ENCODE measurements at regions not wholly inside any gene's neighbourhood (a gene's known extent, or its start where the extent isn't known, plus 50 kb on each side); places are given as distances from the start of the nearest gene placed in this dataset.

- no peaks in the 10 kb centered on the region for H3K27me3 ChIP-seq (ENCODE audit: insufficient read depth, low read depth, low read length)
- H3K4me2 ChIP-seq (ENCODE audit: low read length): no peak overlapping the region
Measured at GRCh38 chr3:194833114-194833910, 147.6 kb downstream of the FAM43A start.

GRCh38 chr3:194836661-194837060 lies 151.0 kb downstream of the FAM43A start:
- no peaks in the 10 kb centered on the region for H3K79me2 ChIP-seq (replicated peaks; ENCODE audit: insufficient read depth, low read length)
- no peak overlapping the region for H3K4me3 ChIP-seq (ENCODE audit: low read length)
- H3K9me3 ChIP-seq (ENCODE audit: low read length): no peaks in the 10 kb centered on the region
- no peak overlapping the region for H2AFZ ChIP-seq (ENCODE audit: low read depth, low read length)
- no peaks in the 10 kb centered on the region for H3K9me2 ChIP-seq (ENCODE audit: insufficient read depth, low read length)
- H3K27me3 ChIP-seq (ENCODE audit: insufficient read depth, low read depth, low read length): no peaks in the 10 kb centered on the region
- no peak overlapping the region for H3K4me2 ChIP-seq (ENCODE audit: low read length)
- no peaks in the 10 kb centered on the region for H3F3A ChIP-seq (ENCODE audit: insufficient read depth, low read length, poor library complexity, severe bottlenecking)
- no peaks in the 10 kb centered on the region for H4K20me1 ChIP-seq (ENCODE audit: insufficient read depth)
- H3K9ac ChIP-seq (ENCODE audit: low read length): no peak overlapping the region
- no peak for TF ChIP-seq RAD21 (conservative IDR thresholded peaks at IDR 0.05)
- TF ChIP-seq SMC3 (conservative IDR thresholded peaks at IDR 0.05; ENCODE audit: poor library complexity): no peak
- TF ChIP-seq MXI1 (conservative IDR thresholded peaks at IDR 0.05; ENCODE audit: poor library complexity, severe bottlenecking): no peak
- no peak for TF ChIP-seq EP300 (conservative IDR thresholded peaks at IDR 0.05; ENCODE audit: poor library complexity, severe bottlenecking)
- TF ChIP-seq REST (IDR thresholded peaks at IDR 0.05; ENCODE audit: borderline replicate concordance): no peak
- TF ChIP-seq EZH2 (IDR thresholded peaks at IDR 0.05; ENCODE audit: borderline replicate concordance, insufficient read depth, low read length, poor library complexity, severe bottlenecking): no peak
- no peaks in the 10 kb centered on the region for H3K36me3 ChIP-seq (ENCODE audit: insufficient read depth, low read length)
- H3K27ac ChIP-seq (ENCODE audit: low read length): no peak overlapping the region

More at GRCh38 chr3:194833114-194833910, 147.6 kb downstream of the FAM43A start:
- Histone ChIP-seq H3K9me2 (ENCODE audit: insufficient read depth, low read length) (no peaks in the 10 kb centered on the region), H3K4me3 (ENCODE audit: low read length) (no peak overlapping the region), H3K9ac (ENCODE audit: low read length) (no peak overlapping the region), H4K20me1 (ENCODE audit: insufficient read depth) (no peaks in the 10 kb centered on the region), H3F3A (ENCODE audit: insufficient read depth, low read length, poor library complexity, severe bottlenecking) (no peaks in the 10 kb centered on the region), H2AFZ (ENCODE audit: low read depth, low read length) (no peak overlapping the region), H3K9me3 (ENCODE audit: low read length) (no peaks in the 10 kb centered on the region), H3K36me3 (ENCODE audit: insufficient read depth, low read length) (no peaks in the 10 kb centered on the region), H3K79me2 (replicated peaks; ENCODE audit: insufficient read depth, low read length) (no peaks in the 10 kb centered on the region), H3K27ac (ENCODE audit: low read length) (no peak overlapping the region)
- no peak for TF ChIP-seq MXI1 (conservative IDR thresholded peaks at IDR 0.05; ENCODE audit: poor library complexity, severe bottlenecking)
- TF ChIP-seq EZH2 (IDR thresholded peaks at IDR 0.05; ENCODE audit: borderline replicate concordance, insufficient read depth, low read length, poor library complexity, severe bottlenecking): no peak
- no peak for TF ChIP-seq CTCF (IDR thresholded peaks at IDR 0.05; ENCODE audit: poor library complexity, severe bottlenecking)
- no peak for TF ChIP-seq SMC3 (conservative IDR thresholded peaks at IDR 0.05; ENCODE audit: poor library complexity)
- no peak for TF ChIP-seq EP300 (conservative IDR thresholded peaks at IDR 0.05; ENCODE audit: poor library complexity, severe bottlenecking)
- no peak for TF ChIP-seq TAF1 (IDR thresholded peaks at IDR 0.05; ENCODE audit: low read depth)
- no peak for TF ChIP-seq POLR2AphosphoS5 (IDR thresholded peaks at IDR 0.05)
- no peak for TF ChIP-seq RAD21 (conservative IDR thresholded peaks at IDR 0.05)
- no peak for TF ChIP-seq REST (IDR thresholded peaks at IDR 0.05; ENCODE audit: borderline replicate concordance)
